Ammon's horn (tissue), 1 donor: ENCODE measurements at regions not wholly inside any gene's neighbourhood (a gene's known extent, or its start where the extent isn't known, plus 50 kb on each side); places are given as distances from the start of the nearest gene placed in this dataset.
A peak's percentile ranks its signal among the peaks of the same experiment; 100 is the strongest.

Source experiments
- DNase-seq: peaks from one replicate; pipeline ENCODE4 v3.0.0-alpha.2; 2016; ENCODE audit warnings: low spot score

- DNase-seq: no peak
These were observed 284.1 kb upstream of the FOXG1 start for GRCh38 chr14:28482251-28483040.

- no peak for DNase-seq
These were observed 283.1 kb upstream of the FOXG1 start for GRCh38 chr14:28483506-28483905.

GRCh38 chr14:28488684-28489083 is 277.9 kb upstream of the FOXG1 start:
- no peak for DNase-seq

GRCh38 chr14:28493516-28493915 is 273.1 kb upstream of the FOXG1 start:
- DNase-seq: no peak

GRCh38 chr14:28494196-28494595 is 272.4 kb upstream of the FOXG1 start:
- DNase-seq: no peak

GRCh38 chr14:28496364-28496763 is 270.2 kb upstream of the FOXG1 start:
- no peak for DNase-seq

- no peak for DNase-seq
These were observed 264.1 kb upstream of the FOXG1 start for GRCh38 chr14:28502517-28502916.

GRCh38 chr14:28515571-28515970 is 251.0 kb upstream of the FOXG1 start:
- DNase-seq: no peak

- DNase-seq: no peak
These were observed 229.7 kb upstream of the FOXG1 start for GRCh38 chr14:28536889-28537288.

- no peak for DNase-seq
These were observed 224.5 kb upstream of the FOXG1 start for GRCh38 chr14:28542040-28542439.

GRCh38 chr14:28565345-28565744 is 201.2 kb upstream of the FOXG1 start:
- DNase-seq: no peak

GRCh38 chr14:28570391-28570790 is 196.2 kb upstream of the FOXG1 start:
- no peak for DNase-seq

- no peak for DNase-seq
These were observed 195.0 kb upstream of the FOXG1 start for GRCh38 chr14:28571636-28572035.

GRCh38 chr14:28576523-28576922 is 190.1 kb upstream of the FOXG1 start:
- no peak for DNase-seq

GRCh38 chr14:28577187-28577586 is 189.4 kb upstream of the FOXG1 start:
- no peak for DNase-seq

- no peak for DNase-seq
These were observed 188.9 kb upstream of the FOXG1 start for GRCh38 chr14:28577711-28578131.

- no peak for DNase-seq
These were observed 181.6 kb upstream of the FOXG1 start for GRCh38 chr14:28584951-28585350.

GRCh38 chr14:28589792-28590191 is 176.8 kb upstream of the FOXG1 start:
- no peak for DNase-seq

GRCh38 chr14:28596391-28596790 is 170.2 kb upstream of the FOXG1 start:
- no peak for DNase-seq

- no peak for DNase-seq
These were observed 167.4 kb upstream of the FOXG1 start for GRCh38 chr14:28599191-28599590.

- DNase-seq: no peak
These were observed 167.0 kb upstream of the FOXG1 start for GRCh38 chr14:28599605-28600004.

- no peak for DNase-seq
These were observed 163.0 kb upstream of the FOXG1 start for GRCh38 chr14:28603606-28604005.

GRCh38 chr14:28607661-28608060 is 158.9 kb upstream of the FOXG1 start:
- no peak for DNase-seq

GRCh38 chr14:28608443-28608842 is 158.1 kb upstream of the FOXG1 start:
- peak; percentile 38 for DNase-seq
